Body of pancreas (tissue), 4 donors: ENCODE measurements at regions not wholly inside any gene's neighbourhood (a gene's known extent, or its start where the extent isn't known, plus 50 kb on each side); places are given as distances from the start of the nearest gene placed in this dataset.

Source experiments
- ATAC-seq: fragments of 150-250 bp; one replicate; pipeline ENCODE4 v1.9.1; 2016
- DNase-seq, 4 donors: peaks; one replicate each; pipeline ENCODE4 v3.0.0-alpha.2; 2019
- H3K27ac ChIP-seq, 4 donors: fragments of 200-600 bp; sonication (generic); 1 replicate in 3 of 4; 2 replicates in 1 of 4; pipeline versions ENCODE4 v1.5.1 to v1.6.1; 2016 to 2019; ENCODE audit warnings: mild to moderate bottlenecking in 1 of 4, mixed read lengths in 1 of 4, moderate library complexity in 1 of 4
- H3K27me3 ChIP-seq, 2 donors: fragments of 200-600 bp; sonication (generic); one replicate each; pipeline ENCODE4 v1.6.0; 2016; ENCODE audit warnings: mild to moderate bottlenecking in 1 of 2
- H3K36me3 ChIP-seq, 2 donors: fragments of 200-600 bp; sonication (generic); replicated peaks in 1 of 2; 2 replicates each; pipeline ENCODE4 v1.5.1; 2016; ENCODE audit warnings: low read depth in 2 of 2; ENCODE audit not compliant: insufficient read depth in 1 of 2
- H3K4me1 ChIP-seq: fragments of 200-600 bp; sonication (generic); one replicate; pipeline ENCODE4 v1.6.0; 2016
- H3K4me3 ChIP-seq, 2 donors: fragments of 200-600 bp; sonication (generic); 1 replicate in 1 of 2; 2 replicates in 1 of 2; pipeline ENCODE4 v1.5.1; 2016 to 2019
- H3K9me3 ChIP-seq, 3 donors: fragments of 200-600 bp; sonication (generic); 1 replicate in 2 of 3; 2 replicates in 1 of 3; pipeline ENCODE4 v1.5.1; 2016
- CTCF ChIP-seq, 7 experiments: fragments of 450-650 bp in 4 of 7; fragments of 200-600 bp in 3 of 7; sonication (generic) in 3 of 7; IDR thresholded peaks; one replicate each; pipeline ENCODE4 v1.5.1; 2016 to 2019; ENCODE audit warnings: antibody characterized with exemption in 7 of 7
- POLR2A ChIP-seq, 3 donors: fragments of 450-650 bp; IDR thresholded peaks; one replicate each; pipeline ENCODE4 v1.6.1; 2016; ENCODE audit warnings: antibody characterized with exemption in 3 of 3, mild to moderate bottlenecking in 2 of 3
- WGBS, 2 donors: methylation state at CpG; one replicate each; pipeline ENCODE4 v1.1.5; 2017; 5-methylcytosine and 5-hydroxymethylcytosine counted together
- intact Hi-C: fragments of 100-400 bp; cut with DNase I; formaldehyde crosslinking; loops from one replicate; pipeline ENCODE4 v1.15.1; 2023

- Histone ChIP-seq H3K27me3 (no peaks in the 10 kb centered on the region), H3K9me3 (no peaks in the 10 kb centered on the region), H3K4me3 (no peak overlapping the region), H3K27ac (no peak overlapping the region), H3K36me3 (no peaks in the 10 kb centered on the region), H3K4me1 (peaks cover 12% of the 10 kb centered on the region)
- no peak for TF ChIP-seq POLR2A (IDR thresholded peaks at IDR 0.05)
- no peak for TF ChIP-seq CTCF (IDR thresholded peaks at IDR 0.05)
- no peak for ATAC-seq
- 58 to 79% methylated on average over 4 of the region's 4 CpGs for WGBS, 2 donors
- no peak for DNase-seq
- intact Hi-C loops: no loop called here
Observed at GRCh38 chr11:121931748-121932352, 184.2 kb downstream of the BLID start.

- Histone ChIP-seq H3K36me3 (no peaks in the 10 kb centered on the region), H3K27me3 (no peaks in the 10 kb centered on the region), H3K4me3 (no peak overlapping the region), H3K9me3 (no peaks in the 10 kb centered on the region), H3K27ac (no peak overlapping the region), H3K4me1 (peaks cover 12% of the 10 kb centered on the region)
- no peak for TF ChIP-seq CTCF (IDR thresholded peaks at IDR 0.05)
- no peak for TF ChIP-seq POLR2A (IDR thresholded peaks at IDR 0.05)
- intact Hi-C loops: no loop called here
- no peak for DNase-seq
- ATAC-seq: no peak
- 67 to 76% methylated on average over 2 of the region's 2 CpGs for WGBS, 2 donors
Observed at GRCh38 chr11:121931121-121931520, 184.9 kb downstream of the BLID start.

- H3K4me1 ChIP-seq: peaks cover 12% of the 10 kb centered on the region
- ATAC-seq (peak; percentile 30), DNase-seq (peak in 1 of 4 donors; percentile 6)
- H3K36me3 ChIP-seq: no peaks in the 10 kb centered on the region
- H3K9me3 ChIP-seq: no peaks in the 10 kb centered on the region
- WGBS, 2 donors: 14 to 21% methylated on average over 18 of the region's 18 CpGs
- intact Hi-C loops: no loop called here
- no peaks in the 10 kb centered on the region for H3K27me3 ChIP-seq
- peak overlapping the region; percentile 19 to 76 (median 54) for H3K27ac ChIP-seq
- no peak overlapping the region for H3K4me3 ChIP-seq
- TF ChIP-seq CTCF (IDR thresholded peaks at IDR 0.05): no peak
- no peak for TF ChIP-seq POLR2A (IDR thresholded peaks at IDR 0.05)
Observed at GRCh38 chr11:121930004-121930965, 185.7 kb downstream of the BLID start.

GRCh38 chr11:121929581-121929980, 186.4 kb downstream of the BLID start:
- H3K27me3 ChIP-seq: no peaks in the 10 kb centered on the region
- no peaks in the 10 kb centered on the region for H3K36me3 ChIP-seq
- no peaks in the 10 kb centered on the region for H3K9me3 ChIP-seq
- intact Hi-C loops: no loop called here
- 2 to 3% methylated on average over 11 of the region's 11 CpGs for WGBS, 2 donors
- H3K4me1 ChIP-seq: peaks cover 12% of the 10 kb centered on the region
- H3K27ac ChIP-seq: peak overlapping the region; percentile 19 to 76 (median 54)
- DNase-seq (peak; percentile 29 to 43 (median 35)), ATAC-seq (peak; percentile 42)
- TF ChIP-seq CTCF (IDR thresholded peaks at IDR 0.05): no peak
- TF ChIP-seq POLR2A (IDR thresholded peaks at IDR 0.05): no peak
- no peak overlapping the region for H3K4me3 ChIP-seq
